H9 (cell line): ENCODE measurements at regions not wholly inside any gene's neighbourhood (a gene's known extent, or its start where the extent isn't known, plus 50 kb on each side); places are given as distances from the start of the nearest gene placed in this dataset.
A peak's percentile ranks its signal among the peaks of the same experiment; 100 is the strongest.

Experiments used
- DNase-seq: peaks from one replicate; pipeline ENCODE4 v3.0.0-alpha.2; 2017
- H2AFZ ChIP-seq: one replicate; pipeline ENCODE4 v1.6.1; 2013; ENCODE audit warnings: mild to moderate bottlenecking, low read length, control low read depth, moderate library complexity
- H2AK5ac ChIP-seq: 2 replicates; pipeline ENCODE4 v1.6.1; 2013; ENCODE audit warnings: low read length, control low read depth, mixed read lengths; ENCODE audit not compliant: insufficient read length
- H2BK120ac ChIP-seq: one replicate; pipeline ENCODE4 v1.6.1; 2013; ENCODE audit warnings: low read depth, mild to moderate bottlenecking, low read length, control low read depth, inconsistent platforms; ENCODE audit not compliant: poor library complexity, severe bottlenecking
- H2BK12ac ChIP-seq: 2 replicates; pipeline ENCODE4 v1.6.1; 2013; ENCODE audit warnings: low read length, control low read depth, mixed read lengths, low read depth; ENCODE audit not compliant: insufficient read length
- H2BK15ac ChIP-seq: 2 replicates; pipeline ENCODE4 v1.6.1; 2013; ENCODE audit warnings: low read depth, low read length, control low read depth
- H2BK20ac ChIP-seq: one replicate; pipeline ENCODE4 v1.6.1; 2013; ENCODE audit warnings: low read depth, mild to moderate bottlenecking, low read length, control low read depth, inconsistent platforms; ENCODE audit not compliant: poor library complexity, severe bottlenecking
- H2BK5ac ChIP-seq: 2 replicates; pipeline ENCODE4 v1.6.1; 2013; ENCODE audit warnings: low read length, control low read depth, mixed read lengths; ENCODE audit not compliant: insufficient read length
- H3K14ac ChIP-seq: 2 replicates; pipeline ENCODE4 v1.6.1; 2013; ENCODE audit warnings: low read length, control low read depth; ENCODE audit not compliant: insufficient read depth
- H3K18ac ChIP-seq: 2 replicates; pipeline ENCODE4 v1.6.1; 2013; ENCODE audit warnings: low read depth, mild to moderate bottlenecking, mixed read lengths, low read length, control low read depth; ENCODE audit not compliant: insufficient read length
- H3K23ac ChIP-seq: 2 replicates; pipeline ENCODE4 v1.6.1; 2013; ENCODE audit warnings: low read length, control low read depth, mixed read lengths, low read depth; ENCODE audit not compliant: insufficient read length
- H3K23me2 ChIP-seq: 2 replicates; pipeline ENCODE4 v1.6.1; 2013; ENCODE audit warnings: low read depth, mild to moderate bottlenecking, mixed read lengths, low read length, control low read depth; ENCODE audit not compliant: insufficient read length, poor library complexity, severe bottlenecking
- H3K27ac ChIP-seq: 2 replicates; pipeline ENCODE4 v1.5.1; 2013; ENCODE audit warnings: low read length, control low read depth, mixed read lengths, low read depth; ENCODE audit not compliant: insufficient read length
- H3K27me3 ChIP-seq: 2 replicates; pipeline ENCODE4 v1.6.1; 2013; ENCODE audit warnings: low read length, control low read depth, inconsistent platforms; ENCODE audit not compliant: insufficient read depth
- H3K4ac ChIP-seq: 2 replicates; pipeline ENCODE4 v1.6.1; 2013; ENCODE audit warnings: low read depth, mild to moderate bottlenecking, control low read depth, inconsistent platforms, low read length, moderate library complexity
- H3K4me1 ChIP-seq: 2 replicates; pipeline ENCODE4 v1.6.1; 2013; ENCODE audit warnings: low read length, control low read depth, inconsistent platforms; ENCODE audit not compliant: insufficient read depth
- H3K4me2 ChIP-seq: 2 replicates; pipeline ENCODE4 v1.6.1; 2013; ENCODE audit warnings: low read length, control low read depth, mixed read lengths; ENCODE audit not compliant: insufficient read length, insufficient read depth
- H3K56ac ChIP-seq: 2 replicates; pipeline ENCODE4 v1.6.1; 2013; ENCODE audit warnings: low read depth, mild to moderate bottlenecking, mixed read lengths, low read length, control low read depth; ENCODE audit not compliant: insufficient read length
- H3K79me1 ChIP-seq: 2 replicates; pipeline ENCODE4 v1.6.1; 2013; ENCODE audit warnings: low read depth, mild to moderate bottlenecking, moderate library complexity, low read length, control low read depth, inconsistent platforms; ENCODE audit not compliant: insufficient read depth, poor library complexity, severe bottlenecking
- H3K79me2 ChIP-seq: 2 replicates; pipeline ENCODE4 v1.6.1; 2013; ENCODE audit warnings: low read length, control low read depth, inconsistent platforms; ENCODE audit not compliant: insufficient read depth
- H3K9ac ChIP-seq: 2 replicates; pipeline ENCODE4 v1.6.1; 2013; ENCODE audit warnings: low read length, control low read depth, mixed read lengths; ENCODE audit not compliant: insufficient read length; ENCODE audit errors: extremely low read depth
- H3K9me3 ChIP-seq: one replicate; pipeline ENCODE4 v1.6.1; 2013; ENCODE audit warnings: low read depth, low read length, inconsistent platforms; ENCODE audit not compliant: control insufficient read depth
- H3T11ph ChIP-seq: one replicate; pipeline ENCODE4 v1.6.1; 2013; ENCODE audit warnings: mild to moderate bottlenecking, low read length, control low read depth, inconsistent platforms
- H4K20me1 ChIP-seq: one replicate; pipeline ENCODE4 v1.6.1; 2013; ENCODE audit not compliant: control insufficient read depth, insufficient read length, insufficient read depth
- H4K5ac ChIP-seq: 2 replicates; pipeline ENCODE4 v1.6.1; 2013; ENCODE audit warnings: low read depth, mild to moderate bottlenecking, mixed read lengths, low read length, control low read depth; ENCODE audit not compliant: insufficient read length
- H4K8ac ChIP-seq: replicated peaks from 2 replicates; pipeline ENCODE4 v1.6.1; 2013; ENCODE audit warnings: low read length, control low read depth, mixed read lengths, low read depth; ENCODE audit not compliant: insufficient read length
- H4K91ac ChIP-seq: 2 replicates; pipeline ENCODE4 v1.6.1; 2013; ENCODE audit warnings: low read depth, mild to moderate bottlenecking, moderate library complexity, mixed read lengths, low read length, control low read depth; ENCODE audit not compliant: insufficient read length
- H3K27ac Mint-ChIP-seq, 3 experiments: 2 replicates in 2 of 3; 3 replicates in 1 of 3; pipeline ENCODE4 v1.8.0; 2020 to 2021; ENCODE audit warnings: mixed read lengths in 3 of 3, mild to moderate bottlenecking in 1 of 3, moderate library complexity in 1 of 3
- H3K27me3 Mint-ChIP-seq: 2 replicates; pipeline ENCODE4 v1.8.0; 2021; ENCODE audit warnings: low read depth, mild to moderate bottlenecking, moderate library complexity, mixed read lengths
- H3K36me3 Mint-ChIP-seq, 3 experiments: 2 replicates in 2 of 3; 3 replicates in 1 of 3; pipeline ENCODE4 v1.8.0; 2020 to 2021; ENCODE audit warnings: low read depth in 3 of 3, mixed read lengths in 3 of 3; ENCODE audit not compliant: insufficient read depth in 1 of 3
- H3K4me1 Mint-ChIP-seq, 2 experiments: 2 replicates each; pipeline ENCODE4 v1.8.0; 2020; ENCODE audit warnings: mixed read lengths in 2 of 2
- H3K4me3 Mint-ChIP-seq, 2 experiments: 2 replicates in 1 of 2; 3 replicates in 1 of 2; pipeline ENCODE4 v1.8.0; 2020 to 2021; ENCODE audit warnings: mild to moderate bottlenecking in 2 of 2, mixed read lengths in 2 of 2, moderate library complexity in 1 of 2
- H3K9me3 Mint-ChIP-seq, 2 experiments: 2 replicates in 1 of 2; 3 replicates in 1 of 2; pipeline ENCODE4 v1.8.0; 2020; ENCODE audit warnings: mild to moderate bottlenecking in 2 of 2, mixed read lengths in 2 of 2, moderate library complexity in 1 of 2
- WGBS: extraction: QIAGEN DNeasy Blood & Tissue Kit; methylation state at CpG from one replicate; pipeline ENCODE4 v1.1.7; 2013; ENCODE audit warnings: missing lambda C conversion rate, low lambda C conversion rate, mixed read lengths; ENCODE audit not compliant: insufficient read length; ENCODE audit errors: extremely low coverage; 5-methylcytosine and 5-hydroxymethylcytosine counted together
- TF ChIP-seq, protein P1 (sequence below): fragments of 200-600 bp; sonication (generic); conservative IDR thresholded peaks from 3 replicates; pipeline ENCODE4 v1.8.0; 2021; ENCODE audit warnings: antibody characterized with exemption, mild to moderate bottlenecking

DNA sequence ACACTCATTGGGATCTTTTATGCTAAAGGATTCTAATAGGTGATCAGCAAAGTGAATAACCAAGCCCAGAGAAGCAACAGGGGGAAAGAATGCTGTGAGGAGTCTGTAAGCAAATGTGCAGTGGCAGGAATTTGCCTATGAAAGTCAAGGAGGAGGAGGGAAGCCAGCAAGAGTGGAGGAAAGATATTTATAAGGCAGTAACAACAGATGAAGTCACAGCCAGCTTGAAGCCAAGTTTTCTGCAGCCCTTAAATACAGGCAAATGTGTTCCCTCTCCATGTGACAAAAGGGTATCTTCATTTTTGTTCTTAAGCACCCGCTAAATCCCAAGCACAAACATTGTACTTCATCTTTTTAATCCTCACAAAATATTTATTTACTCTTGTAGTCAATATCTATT, 275.0 kb upstream of the CLNK start:
- WGBS: no CpG with 5 or more reads among the region's 1 CpG
- no peak overlapping the region for H3K18ac ChIP-seq
- H3K79me2 ChIP-seq: no peaks in the 10 kb centered on the region
- no peak overlapping the region for H2BK5ac ChIP-seq
- TF ChIP-seq, protein P1, sequence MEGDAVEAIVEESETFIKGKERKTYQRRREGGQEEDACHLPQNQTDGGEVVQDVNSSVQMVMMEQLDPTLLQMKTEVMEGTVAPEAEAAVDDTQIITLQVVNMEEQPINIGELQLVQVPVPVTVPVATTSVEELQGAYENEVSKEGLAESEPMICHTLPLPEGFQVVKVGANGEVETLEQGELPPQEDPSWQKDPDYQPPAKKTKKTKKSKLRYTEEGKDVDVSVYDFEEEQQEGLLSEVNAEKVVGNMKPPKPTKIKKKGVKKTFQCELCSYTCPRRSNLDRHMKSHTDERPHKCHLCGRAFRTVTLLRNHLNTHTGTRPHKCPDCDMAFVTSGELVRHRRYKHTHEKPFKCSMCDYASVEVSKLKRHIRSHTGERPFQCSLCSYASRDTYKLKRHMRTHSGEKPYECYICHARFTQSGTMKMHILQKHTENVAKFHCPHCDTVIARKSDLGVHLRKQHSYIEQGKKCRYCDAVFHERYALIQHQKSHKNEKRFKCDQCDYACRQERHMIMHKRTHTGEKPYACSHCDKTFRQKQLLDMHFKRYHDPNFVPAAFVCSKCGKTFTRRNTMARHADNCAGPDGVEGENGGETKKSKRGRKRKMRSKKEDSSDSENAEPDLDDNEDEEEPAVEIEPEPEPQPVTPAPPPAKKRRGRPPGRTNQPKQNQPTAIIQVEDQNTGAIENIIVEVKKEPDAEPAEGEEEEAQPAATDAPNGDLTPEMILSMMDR: no peak
- peaks cover 27 to 35% of the 10 kb centered on the region in 2 experiments for H3K4me1 Mint-ChIP-seq
- H3K27ac ChIP-seq: no peak overlapping the region
- no peak overlapping the region for H3K23ac ChIP-seq
- no peaks in the 10 kb centered on the region for H4K20me1 ChIP-seq
- no peak overlapping the region for H3K4me2 ChIP-seq
- no peak overlapping the region for H3K4ac ChIP-seq
- no peaks in the 10 kb centered on the region for H3K9me3 ChIP-seq
- H3K27me3 Mint-ChIP-seq: peaks cover 19% of the 10 kb centered on the region
- H3K4me3 Mint-ChIP-seq: no peak overlapping the region
- no peak overlapping the region for H3K9ac ChIP-seq
- no peak overlapping the region for H2BK20ac ChIP-seq
- H3K27me3 ChIP-seq: no peaks in the 10 kb centered on the region
- H3K14ac ChIP-seq: no peak overlapping the region
- no peak overlapping the region for H2BK15ac ChIP-seq
- H3K56ac ChIP-seq: no peak overlapping the region
- no peaks in the 10 kb centered on the region for H3K36me3 Mint-ChIP-seq
- peak overlapping the region in 1 of 3 experiments; percentile 5; a peak in 1 of 7 replicates for H3K27ac Mint-ChIP-seq
- DNase-seq: no peak
- H3K79me1 ChIP-seq: no peaks in the 10 kb centered on the region
- no peak overlapping the region for H2AK5ac ChIP-seq
- no peak overlapping the region for H3T11ph ChIP-seq
- H2AFZ ChIP-seq: no peak overlapping the region
- H2BK12ac ChIP-seq: no peak overlapping the region
- no peak overlapping the region for H4K5ac ChIP-seq
- no peak overlapping the region for H4K8ac ChIP-seq
- no peak overlapping the region for H4K91ac ChIP-seq
- H3K9me3 Mint-ChIP-seq: peaks cover 0 to 6% of the 10 kb centered on the region in 2 experiments; a peak in 2 of 5 replicates
- H3K4me1 ChIP-seq: peaks cover 14% of the 10 kb centered on the region
- H3K23me2 ChIP-seq: no peaks in the 10 kb centered on the region
- H2BK120ac ChIP-seq: no peak overlapping the region
